Osteocyte (in vitro differentiated cells): ENCODE measurements at regions not wholly inside any gene's neighbourhood (a gene's known extent, or its start where the extent isn't known, plus 50 kb on each side); places are given as distances from the start of the nearest gene placed in this dataset.

Source experiments
- DNase-seq: peaks from one replicate; pipeline ENCODE4 v3.0.0; 2021; ENCODE audit warnings: mixed read lengths; ENCODE audit not compliant: unreplicated experiment; ENCODE audit errors: extremely low spot score
- H3K27ac Mint-ChIP-seq: one replicate; pipeline ENCODE4 v1.8.0; 2021; ENCODE audit warnings: mild to moderate bottlenecking, mixed read lengths; ENCODE audit not compliant: unreplicated experiment
- H3K27me3 Mint-ChIP-seq: one replicate; pipeline ENCODE4 v1.8.0; 2021; ENCODE audit warnings: mixed read lengths; ENCODE audit not compliant: unreplicated experiment
- H3K36me3 Mint-ChIP-seq: one replicate; pipeline ENCODE4 v1.8.0; 2021; ENCODE audit warnings: mixed read lengths; ENCODE audit not compliant: unreplicated experiment
- H3K4me1 Mint-ChIP-seq: one replicate; pipeline ENCODE4 v1.8.0; 2021; ENCODE audit warnings: mixed read lengths; ENCODE audit not compliant: unreplicated experiment
- H3K4me3 Mint-ChIP-seq: one replicate; pipeline ENCODE4 v1.8.0; 2021; ENCODE audit warnings: mild to moderate bottlenecking, moderate library complexity, mixed read lengths; ENCODE audit not compliant: unreplicated experiment
- H3K9me3 Mint-ChIP-seq: one replicate; pipeline ENCODE4 v1.8.0; 2021; ENCODE audit warnings: mixed read lengths; ENCODE audit not compliant: unreplicated experiment
- CTCF ChIP-seq: fragments of 200-600 bp; sonication (generic); IDR thresholded peaks from 2 replicates; pipeline ENCODE4 v1.5.0; 2021; ENCODE audit warnings: antibody characterized with exemption, mild to moderate bottlenecking, moderate library complexity

- no peak overlapping the region for H3K4me3 Mint-ChIP-seq
- H3K4me1 Mint-ChIP-seq, result no peaks in the 10 kb centered on the region
- TF ChIP-seq CTCF, result no peak
- H3K27me3 Mint-ChIP-seq, result peaks cover 50% of the 10 kb centered on the region
- H3K36me3 Mint-ChIP-seq, result no peaks in the 10 kb centered on the region
- DNase-seq, result no peak
- no peak overlapping the region for H3K27ac Mint-ChIP-seq
- no peaks in the 10 kb centered on the region for H3K9me3 Mint-ChIP-seq
These were observed 77.2 kb upstream of the CTTNBP2NL start for GRCh38 chr1:112318698-112319370.

GRCh38 chr1:112319371-112320040, 76.5 kb upstream of the CTTNBP2NL start:
- no peaks in the 10 kb centered on the region for H3K36me3 Mint-ChIP-seq
- H3K4me1 Mint-ChIP-seq, result no peaks in the 10 kb centered on the region
- TF ChIP-seq CTCF, result no peak
- H3K27me3 Mint-ChIP-seq, result peaks cover 57% of the 10 kb centered on the region
- no peak overlapping the region for H3K4me3 Mint-ChIP-seq
- no peak for DNase-seq
- no peak overlapping the region for H3K27ac Mint-ChIP-seq
- H3K9me3 Mint-ChIP-seq, result no peaks in the 10 kb centered on the region

GRCh38 chr1:112320058-112320457, 76.0 kb upstream of the CTTNBP2NL start:
- Mint-ChIP-seq H3K27me3 (peaks cover 60% of the 10 kb centered on the region), H3K36me3 (no peaks in the 10 kb centered on the region), H3K27ac (no peak overlapping the region), H3K4me1 (no peaks in the 10 kb centered on the region), H3K4me3 (no peak overlapping the region), H3K9me3 (no peaks in the 10 kb centered on the region)
- no peak for DNase-seq
- TF ChIP-seq CTCF, result no peak

- Mint-ChIP-seq H3K4me3 (no peak overlapping the region), H3K4me1 (no peaks in the 10 kb centered on the region), H3K36me3 (no peaks in the 10 kb centered on the region), H3K9me3 (no peaks in the 10 kb centered on the region), H3K27me3 (peaks cover 70% of the 10 kb centered on the region), H3K27ac (no peak overlapping the region)
- DNase-seq, result no peak
- TF ChIP-seq CTCF, result no peak
These were observed 74.0 kb upstream of the CTTNBP2NL start for GRCh38 chr1:112322018-112322417.

GRCh38 chr1:112322983-112323678, 72.9 kb upstream of the CTTNBP2NL start:
- no peak for TF ChIP-seq CTCF
- Mint-ChIP-seq H3K9me3 (no peaks in the 10 kb centered on the region), H3K36me3 (no peaks in the 10 kb centered on the region), H3K4me3 (no peak overlapping the region), H3K27ac (no peak overlapping the region), H3K4me1 (no peaks in the 10 kb centered on the region), H3K27me3 (peaks cover 70% of the 10 kb centered on the region)
- no peak for DNase-seq
